ENCODE measurements at regions not wholly inside any gene's neighbourhood (a gene's known extent, or its start where the extent isn't known, plus 50 kb on each side); places are given as distances from the start of the nearest gene placed in this dataset.

GRCh38 chr2:196448407-196449079 is 191.0 kb upstream of the CCDC150 start:
- TF ChIP-seq CTCF (IDR thresholded peaks at IDR 0.05) (no peak), POLR2A (IDR thresholded peaks at IDR 0.05) (no peak)

Data from thyroid gland (tissue), 4 donors.